HepG2 (cell line): ENCODE measurements at regions not wholly inside any gene's neighbourhood (a gene's known extent, or its start where the extent isn't known, plus 50 kb on each side); places are given as distances from the start of the nearest gene placed in this dataset.

Source experiments
- ADNP ChIP-seq: sonication (generic); formaldehyde crosslinking; IDR thresholded peaks from 2 replicates; pipeline ENCODE4 v1.4.0; 2020; ENCODE audit warnings: missing genetic modification reagents
- AHR ChIP-seq: IDR thresholded peaks from 2 replicates; pipeline ENCODE4 v1.6.1; 2018; ENCODE audit warnings: missing genetic modification reagents, missing compliant biosample characterization
- ATF2 ChIP-seq: sonication (generic); formaldehyde crosslinking; IDR thresholded peaks from 2 replicates; pipeline ENCODE4 v1.4.0; 2020; ENCODE audit warnings: missing genetic modification reagents
- CREB3 ChIP-seq: sonication (generic); formaldehyde crosslinking; IDR thresholded peaks from 2 replicates; pipeline ENCODE4 v1.5.0; 2020; ENCODE audit warnings: missing genetic modification reagents
- EP300 ChIP-seq, 3 experiments: sonication (generic) in 1 of 3; formaldehyde crosslinking in 1 of 3; IDR thresholded peaks; 2 replicates each; pipeline versions ENCODE4 v1.5.1 to v1.6.1; 2011 to 2020; ENCODE audit warnings: low read depth in 2 of 3, low read length in 2 of 3, borderline replicate concordance in 1 of 3, improper control_type of control experiment in 1 of 3, mild to moderate bottlenecking in 1 of 3, missing genetic modification reagents in 1 of 3, moderate library complexity in 1 of 3
- HBP1 ChIP-seq: IDR thresholded peaks from 2 replicates; pipeline ENCODE4 v1.6.1; 2016; ENCODE audit warnings: low read depth, control low read depth
- HMG20B ChIP-seq: conservative IDR thresholded peaks from 2 replicates; pipeline ENCODE4 v1.6.1; 2016; ENCODE audit warnings: missing genetic modification reagents, missing compliant biosample characterization
- KLF16 ChIP-seq, 2 experiments: sonication (generic) in 1 of 2; formaldehyde crosslinking in 1 of 2; IDR thresholded peaks; 2 replicates each; pipeline versions ENCODE4 v1.6.1 to v1.8.0; 2016 to 2023; ENCODE audit warnings: missing genetic modification reagents in 2 of 2, missing compliant biosample characterization in 1 of 2
- KMT2B ChIP-seq: IDR thresholded peaks from 2 replicates; pipeline ENCODE4 v1.6.1; 2016; ENCODE audit warnings: missing genetic modification reagents, missing compliant biosample characterization
- RARA ChIP-seq: IDR thresholded peaks from 2 replicates; pipeline ENCODE4 v1.6.1; 2016; ENCODE audit warnings: missing genetic modification reagents, missing compliant biosample characterization
- TEF ChIP-seq: sonication (generic); formaldehyde crosslinking; IDR thresholded peaks from 2 replicates; pipeline ENCODE4 v1.5.0; 2020; ENCODE audit warnings: missing genetic modification reagents
- ZNF121 ChIP-seq: sonication (generic); formaldehyde crosslinking; IDR thresholded peaks from 2 replicates; pipeline ENCODE4 v1.5.0; 2020; ENCODE audit warnings: mild to moderate bottlenecking, missing genetic modification reagents
- ZNF138 ChIP-seq: sonication (generic); formaldehyde crosslinking; IDR thresholded peaks from 2 replicates; pipeline ENCODE4 v1.5.0; 2020; ENCODE audit warnings: mild to moderate bottlenecking, low read depth, missing genetic modification reagents
- ZNF260 ChIP-seq: sonication (generic); formaldehyde crosslinking; IDR thresholded peaks from 2 replicates; pipeline ENCODE4 v1.4.0; 2020; ENCODE audit warnings: missing genetic modification reagents, low read depth, mild to moderate bottlenecking, borderline replicate concordance
- ZNF431 ChIP-seq: sonication (generic); formaldehyde crosslinking; IDR thresholded peaks from 2 replicates; pipeline ENCODE4 v1.9.0; 2022; ENCODE audit warnings: missing genetic modification reagents, low read depth, mild to moderate bottlenecking, borderline replicate concordance
- ZNF652 ChIP-seq: IDR thresholded peaks from 2 replicates; pipeline ENCODE4 v1.6.1; 2016; ENCODE audit warnings: low read depth, borderline replicate concordance
- ZNF749 ChIP-seq: sonication (generic); formaldehyde crosslinking; IDR thresholded peaks from 2 replicates; pipeline ENCODE4 v1.8.0; 2022; ENCODE audit warnings: mild to moderate bottlenecking, missing genetic modification reagents, moderate library complexity, borderline replicate concordance
- ZNF816 ChIP-seq: sonication (generic); formaldehyde crosslinking; IDR thresholded peaks from 2 replicates; pipeline ENCODE4 v1.8.0; 2022; ENCODE audit warnings: missing genetic modification reagents, mild to moderate bottlenecking, borderline replicate concordance
- ZSCAN20 ChIP-seq: sonication (generic); formaldehyde crosslinking; IDR thresholded peaks from 2 replicates; pipeline ENCODE4 v1.4.0; 2020; ENCODE audit warnings: missing genetic modification reagents, mild to moderate bottlenecking, borderline replicate concordance
- TF ChIP-seq, protein P1 (sequence below): sonication (generic); formaldehyde crosslinking; IDR thresholded peaks from 2 replicates; pipeline ENCODE4 v1.5.1; 2020; ENCODE audit warnings: mild to moderate bottlenecking, missing genetic modification reagents, borderline replicate concordance
- TF ChIP-seq, protein P2 (sequence below): fragments of 450-650 bp; IDR thresholded peaks from 2 replicates; pipeline ENCODE4 v1.6.1; 2017; ENCODE audit warnings: mild to moderate bottlenecking

DNA sequence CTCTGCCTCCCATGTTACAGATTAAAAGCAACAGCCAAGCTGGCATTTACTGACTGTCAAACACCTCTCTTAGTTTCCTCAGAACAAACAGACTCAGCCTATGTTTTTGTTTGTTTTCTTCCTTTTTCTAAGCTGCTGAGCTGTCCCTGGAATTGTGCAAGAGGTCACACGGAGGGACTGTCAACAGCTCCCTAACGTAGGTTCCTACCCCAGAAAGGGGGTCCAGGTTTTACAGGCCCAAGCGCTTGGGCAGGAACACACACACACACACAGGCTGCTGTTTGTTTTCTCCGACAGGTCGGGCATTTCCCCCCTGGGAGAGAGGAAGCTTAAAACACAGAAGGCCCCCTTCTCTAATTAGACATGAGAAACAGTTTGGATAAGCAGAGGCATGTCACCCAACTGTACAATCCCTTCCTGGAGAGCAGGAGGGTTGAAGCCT is 739.6 kb upstream of the TBX3 start (continued):
- TF ChIP-seq HBP1 (CRISPR knock-in tag): no peak
- TF ChIP-seq ATF2 (CRISPR knock-in tag): peak; percentile 96
- peak; percentile 52; the same call in 1 of the 2 replicates for TF ChIP-seq ZNF749
- TF ChIP-seq, protein P1, sequence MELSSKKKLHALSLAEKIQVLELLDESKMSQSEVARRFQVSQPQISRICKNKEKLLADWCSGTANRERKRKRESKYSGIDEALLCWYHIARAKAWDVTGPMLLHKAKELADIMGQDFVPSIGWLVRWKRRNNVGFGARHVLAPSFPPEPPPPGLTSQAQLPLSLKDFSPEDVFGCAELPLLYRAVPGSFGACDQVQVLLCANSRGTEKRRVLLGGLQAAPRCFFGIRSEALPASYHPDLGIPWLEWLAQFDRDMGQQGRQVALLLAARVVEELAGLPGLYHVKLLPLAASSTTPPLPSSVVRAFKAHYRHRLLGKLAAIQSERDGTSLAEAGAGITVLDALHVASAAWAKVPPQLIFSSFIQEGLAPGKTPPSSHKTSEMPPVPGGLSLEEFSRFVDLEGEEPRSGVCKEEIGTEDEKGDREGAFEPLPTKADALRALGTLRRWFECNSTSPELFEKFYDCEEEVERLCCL: no peak
- no peak for TF ChIP-seq ZNF260 (CRISPR knock-in tag)
- TF ChIP-seq ZNF121 (CRISPR knock-in tag): peak; percentile 80
- TF ChIP-seq ZNF138 (CRISPR knock-in tag): no peak
- peak; percentile 98 for TF ChIP-seq RARA
- TF ChIP-seq EP300 (IDR thresholded peaks at IDR 0.05; ENCODE audit: low read depth in 2 of 2, low read length in 2 of 2): peak; percentile 73 to 99; a peak in 3 of 4 replicates
- TF ChIP-seq EP300 (CRISPR knock-in tag; IDR thresholded peaks at IDR 0.05; ENCODE audit: borderline replicate concordance): peak; percentile 98
- no peak for TF ChIP-seq CREB3 (CRISPR knock-in tag)
- TF ChIP-seq HMG20B: peak; percentile 95
- TF ChIP-seq KMT2B (CRISPR knock-in tag): peak; percentile 76
- TF ChIP-seq ZSCAN20 (CRISPR knock-in tag): 0 out of 2 replicates have a peak, but pooled peaks have one; percentile 10
- 0 out of 2 replicates have a peak, but pooled peaks have one; percentile 48 for TF ChIP-seq AHR (CRISPR knock-in tag)
- TF ChIP-seq ZNF431 (CRISPR knock-in tag): no peak; the same call in 1 of the 2 replicates
- peak; percentile 50; the same call in 1 of the 2 replicates for TF ChIP-seq TEF
- no peak for TF ChIP-seq ADNP (CRISPR knock-in tag)
- TF ChIP-seq, protein P2, sequence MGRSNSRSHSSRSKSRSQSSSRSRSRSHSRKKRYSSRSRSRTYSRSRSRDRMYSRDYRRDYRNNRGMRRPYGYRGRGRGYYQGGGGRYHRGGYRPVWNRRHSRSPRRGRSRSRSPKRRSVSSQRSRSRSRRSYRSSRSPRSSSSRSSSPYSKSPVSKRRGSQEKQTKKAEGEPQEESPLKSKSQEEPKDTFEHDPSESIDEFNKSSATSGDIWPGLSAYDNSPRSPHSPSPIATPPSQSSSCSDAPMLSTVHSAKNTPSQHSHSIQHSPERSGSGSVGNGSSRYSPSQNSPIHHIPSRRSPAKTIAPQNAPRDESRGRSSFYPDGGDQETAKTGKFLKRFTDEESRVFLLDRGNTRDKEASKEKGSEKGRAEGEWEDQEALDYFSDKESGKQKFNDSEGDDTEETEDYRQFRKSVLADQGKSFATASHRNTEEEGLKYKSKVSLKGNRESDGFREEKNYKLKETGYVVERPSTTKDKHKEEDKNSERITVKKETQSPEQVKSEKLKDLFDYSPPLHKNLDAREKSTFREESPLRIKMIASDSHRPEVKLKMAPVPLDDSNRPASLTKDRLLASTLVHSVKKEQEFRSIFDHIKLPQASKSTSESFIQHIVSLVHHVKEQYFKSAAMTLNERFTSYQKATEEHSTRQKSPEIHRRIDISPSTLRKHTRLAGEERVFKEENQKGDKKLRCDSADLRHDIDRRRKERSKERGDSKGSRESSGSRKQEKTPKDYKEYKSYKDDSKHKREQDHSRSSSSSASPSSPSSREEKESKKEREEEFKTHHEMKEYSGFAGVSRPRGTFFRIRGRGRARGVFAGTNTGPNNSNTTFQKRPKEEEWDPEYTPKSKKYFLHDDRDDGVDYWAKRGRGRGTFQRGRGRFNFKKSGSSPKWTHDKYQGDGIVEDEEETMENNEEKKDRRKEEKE: no peak
- TF ChIP-seq ZNF816 (CRISPR knock-in tag): peak; percentile 56; the same call in 1 of the 2 replicates
- TF ChIP-seq KLF16 (CRISPR knock-in tag; IDR thresholded peaks at IDR 0.05): peak in 1 of 2 experiments; percentile 92; a peak in 2 of 4 replicates
- TF ChIP-seq ZNF652: peak; percentile 71; the same call in 1 of the 2 replicates
